Endothelial cell of umbilical vein (primary cell): ENCODE measurements at regions not wholly inside any gene's neighbourhood (a gene's known extent, or its start where the extent isn't known, plus 50 kb on each side); places are given as distances from the start of the nearest gene placed in this dataset.
"Not testable (repeated sequence)": the region's sequence is repeated elsewhere in the genome, so short reads cannot be mapped to it uniquely, and the experiment has no call there.

Experiments
- CTCF ChIP-seq, 2 donors: IDR thresholded peaks; 1 replicate in 1 of 2; 2 replicates in 1 of 2; pipeline ENCODE4 v1.5.1; 2011; ENCODE audit warnings: low read length in 2 of 2, mild to moderate bottlenecking in 2 of 2, moderate library complexity in 2 of 2, control low read depth in 1 of 2, inconsistent platforms in 1 of 2, low read depth in 1 of 2; ENCODE audit not compliant: insufficient read depth in 1 of 2; ENCODE audit errors: extremely low read depth in 1 of 2
- EZH2 ChIP-seq: IDR thresholded peaks from 2 replicates; pipeline ENCODE4 v1.6.1; 2012; ENCODE audit warnings: borderline replicate concordance, low read depth, mild to moderate bottlenecking, moderate library complexity, low read length, inconsistent platforms; ENCODE audit not compliant: severe bottlenecking
- GATA2 ChIP-seq: IDR thresholded peaks from 2 replicates; pipeline ENCODE4 v1.7.0; 2011; ENCODE audit warnings: low read depth, mild to moderate bottlenecking, moderate library complexity, mixed read lengths, low read length; ENCODE audit not compliant: insufficient read length, insufficient read depth
- POLR2A ChIP-seq: IDR thresholded peaks from 2 replicates; pipeline ENCODE4 v1.6.1; 2012; ENCODE audit warnings: low read depth, mild to moderate bottlenecking, control low read depth, low read length

DNA sequence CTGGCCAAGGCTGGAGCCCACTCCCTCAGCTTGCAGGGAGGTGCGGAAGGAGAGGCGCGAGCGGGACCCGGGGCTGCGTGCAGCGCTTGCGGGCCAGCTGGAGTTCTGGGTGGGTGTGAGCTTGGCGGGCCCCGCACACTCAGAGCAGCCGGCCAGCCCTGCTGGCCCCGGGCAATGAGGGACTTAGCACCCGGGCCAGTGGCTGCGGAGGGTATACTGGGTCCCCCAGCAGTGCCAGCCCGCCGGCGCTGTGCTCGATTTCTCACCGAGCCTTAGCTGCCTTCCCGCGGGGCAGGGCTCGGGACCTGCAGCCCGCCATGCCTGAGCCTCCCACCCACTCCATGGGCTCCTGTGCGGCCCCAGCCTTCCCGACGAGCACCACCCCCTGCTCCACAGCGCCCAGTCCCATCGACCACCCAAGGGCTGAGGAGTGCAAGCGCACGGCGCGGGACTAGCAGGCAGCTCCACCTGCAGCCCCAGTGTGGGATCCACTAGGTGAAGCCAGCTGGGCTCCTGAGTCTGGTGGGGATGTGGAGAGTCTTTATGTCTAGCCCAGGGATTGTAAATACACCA lies 1233.7 kb upstream of the GYPC start:
- TF ChIP-seq POLR2A; EZH2; CTCF (IDR thresholded peaks at IDR 0.05; ENCODE audit: extremely low read depth in 1 of 2, insufficient read depth in 1 of 2, low read depth in 1 of 2, low read length in 2 of 2); GATA2: not testable (repeated sequence)
